Activated naive CD8-positive, alpha-beta T cell treated with anti-CD3 and anti-CD28 coated beads, Interleukin-2, amount 10 ng/mL, durations not matched to agents 7 days and 5 days (primary cell): ENCODE measurements at regions not wholly inside any gene's neighbourhood (a gene's known extent, or its start where the extent isn't known, plus 50 kb on each side); places are given as distances from the start of the nearest gene placed in this dataset.
"Not testable (repeated sequence)": the region's sequence is repeated elsewhere in the genome, so short reads cannot be mapped to it uniquely, and the experiment has no call there.

Experiments used
- ATAC-seq: fragments of 150-1000 bp; cut with Tn5 transposase; one replicate; pipeline ENCODE4 v1.10.0; 2021; ENCODE audit warnings: low read depth, moderate library complexity
- POLR2A ChIA-PET: fragments of 350-600 bp; sonication (Branson Sonifier 250); formaldehyde crosslinking; loops from one replicate; lab custom pipeline; 2021; ENCODE audit warnings: antibody characterized with exemption; lab: Charles Lee
- DNase-seq: peaks from one replicate; pipeline ENCODE4 v3.0.0; 2021
- H3K27ac Mint-ChIP-seq: one replicate; pipeline ENCODE4 v1.8.0; 2022; ENCODE audit warnings: mild to moderate bottlenecking, mixed read lengths
- H3K27me3 Mint-ChIP-seq: one replicate; pipeline ENCODE4 v1.8.0; 2022; ENCODE audit warnings: mild to moderate bottlenecking, moderate library complexity, mixed read lengths
- H3K36me3 Mint-ChIP-seq: one replicate; pipeline ENCODE4 v1.8.0; 2021; ENCODE audit warnings: mild to moderate bottlenecking, mixed read lengths
- H3K4me1 Mint-ChIP-seq: one replicate; pipeline ENCODE4 v1.8.0; 2021; ENCODE audit warnings: mixed read lengths
- H3K4me3 Mint-ChIP-seq: one replicate; pipeline ENCODE4 v1.8.0; 2022; ENCODE audit warnings: mild to moderate bottlenecking, moderate library complexity, mixed read lengths
- H3K9me3 Mint-ChIP-seq: one replicate; pipeline ENCODE4 v1.8.0; 2021; ENCODE audit warnings: mixed read lengths

DNA sequence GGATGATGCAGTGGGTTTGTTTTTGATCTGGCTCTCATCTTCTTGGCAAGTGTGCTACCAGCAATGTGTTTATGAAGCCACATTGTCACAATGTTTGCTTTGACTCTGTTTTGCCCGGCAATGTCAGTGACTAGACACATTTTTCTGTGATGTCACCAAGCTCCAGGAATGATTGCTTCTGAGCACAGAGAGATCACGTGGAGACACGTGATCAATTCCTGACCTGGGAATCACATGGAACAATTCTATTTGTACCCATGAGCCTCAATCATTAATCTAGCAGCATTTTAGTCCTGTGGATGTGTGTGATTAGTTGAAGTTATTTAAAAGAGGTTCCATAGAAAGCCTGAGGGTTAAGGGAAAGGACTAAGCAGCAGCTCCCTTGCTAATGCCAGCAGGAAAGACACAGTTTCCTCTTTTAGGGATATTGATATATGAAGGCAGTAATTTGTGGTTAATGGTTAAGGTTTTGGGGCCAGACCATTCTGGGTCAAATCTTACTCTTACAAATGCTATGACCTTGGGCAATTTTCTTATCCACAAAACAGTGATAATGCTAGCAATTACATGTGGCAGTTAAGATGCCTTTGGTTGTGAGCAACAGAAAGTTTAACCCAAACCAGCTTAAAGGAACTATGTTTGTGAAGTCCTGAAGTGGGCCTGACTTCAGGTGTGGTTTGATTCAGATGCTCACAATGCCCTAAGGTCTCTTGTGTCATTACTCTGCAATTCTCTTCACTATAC is 59.0 kb downstream of the FASLG start:
- Mint-ChIP-seq H3K27ac (no peak overlapping the region), H3K27me3 (peaks cover 5% of the 10 kb centered on the region), H3K36me3 (peaks cover 9% of the 10 kb centered on the region), H3K4me3 (no peak overlapping the region), H3K9me3 (no peaks in the 10 kb centered on the region), H3K4me1 (peaks cover 33% of the 10 kb centered on the region)
- ATAC-seq (no peak), DNase-seq (no peak)
- POLR2A ChIA-PET: interaction anchor here (0.7 to 1.0 kb wide), 4 partner anchors 10 to 185 kb away, joined by 3 to 5 read pairs (median 4); partner anchors contain the start of gene SUCO

DNA sequence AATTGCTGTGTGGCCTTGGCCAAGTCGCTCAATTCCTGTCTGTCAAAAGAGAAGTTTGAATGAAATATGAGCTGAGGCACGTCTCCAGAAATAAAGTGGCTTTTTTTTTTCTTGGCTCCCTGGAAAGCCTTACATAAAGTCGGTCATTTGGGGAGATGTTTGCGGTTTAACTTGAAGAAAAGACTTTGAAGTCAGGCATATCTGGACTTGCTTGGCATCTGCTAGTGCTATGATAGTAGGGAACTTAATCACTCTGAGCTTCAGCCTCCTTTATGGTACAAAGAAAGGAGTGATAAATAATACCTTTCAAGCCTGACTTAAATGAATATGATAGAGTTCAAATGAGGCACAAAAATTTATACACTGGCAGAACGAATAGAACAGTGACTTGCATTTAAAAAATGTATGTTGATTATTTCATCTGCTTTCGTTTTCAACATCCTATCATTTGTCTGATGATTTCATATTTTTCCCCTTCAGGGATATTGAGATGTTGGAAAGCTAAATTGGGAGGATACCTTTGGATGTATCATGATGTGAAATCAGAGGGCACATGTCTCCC is 60.2 kb downstream of the FASLG start:
- ATAC-seq (no peak), DNase-seq (no peak)
- H3K27me3 Mint-ChIP-seq: peaks cover 3% of the 10 kb centered on the region
- H3K4me3 Mint-ChIP-seq: no peak overlapping the region
- POLR2A ChIA-PET: interaction anchor here (0.6 to 2.3 kb wide), 9 partner anchors 11 to 186 kb away, joined by 3 to 13 read pairs (median 3); partner anchors contain the start of genes FASLG and SUCO
- H3K9me3 Mint-ChIP-seq: no peaks in the 10 kb centered on the region
- H3K4me1 Mint-ChIP-seq: peaks cover 33% of the 10 kb centered on the region
- H3K36me3 Mint-ChIP-seq: peaks cover 9% of the 10 kb centered on the region
- no peak overlapping the region for H3K27ac Mint-ChIP-seq

DNA sequence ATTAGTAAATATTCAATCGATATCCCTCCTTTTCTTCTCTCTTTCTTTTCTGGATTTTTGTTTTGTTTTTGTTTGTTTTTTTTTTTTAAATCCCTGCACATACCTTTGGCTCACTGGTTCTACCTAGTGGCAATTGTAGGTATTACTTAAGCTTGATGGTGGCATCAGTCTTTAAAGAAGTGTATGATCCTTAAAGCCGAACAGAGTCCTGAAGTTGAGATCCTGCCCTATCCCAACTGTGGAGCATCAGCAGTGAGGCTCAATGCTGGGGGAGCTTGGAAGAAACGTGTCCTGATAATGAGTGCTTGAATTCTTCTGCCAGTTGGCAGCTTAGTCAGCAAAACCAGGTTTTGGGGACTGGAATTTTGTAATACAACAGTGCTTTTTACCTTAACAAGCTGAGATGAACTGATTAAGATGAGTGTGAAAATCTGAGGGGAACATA is 60.8 kb downstream of the FASLG start:
- DNase-seq (no peak), ATAC-seq (peak; percentile 40)
- peaks cover under 1% of the 10 kb centered on the region for H3K27me3 Mint-ChIP-seq
- H3K27ac Mint-ChIP-seq: peak overlapping the region; percentile 6
- peaks cover 9% of the 10 kb centered on the region for H3K36me3 Mint-ChIP-seq
- POLR2A ChIA-PET: interaction anchor here (0.6 to 2.3 kb wide), 8 partner anchors 11 to 138 kb away, joined by 3 to 13 read pairs (median 4); partner anchors contain the start of gene FASLG
- H3K9me3 Mint-ChIP-seq: no peaks in the 10 kb centered on the region
- H3K4me3 Mint-ChIP-seq: peak overlapping the region; percentile 2
- peaks cover 37% of the 10 kb centered on the region for H3K4me1 Mint-ChIP-seq

DNA sequence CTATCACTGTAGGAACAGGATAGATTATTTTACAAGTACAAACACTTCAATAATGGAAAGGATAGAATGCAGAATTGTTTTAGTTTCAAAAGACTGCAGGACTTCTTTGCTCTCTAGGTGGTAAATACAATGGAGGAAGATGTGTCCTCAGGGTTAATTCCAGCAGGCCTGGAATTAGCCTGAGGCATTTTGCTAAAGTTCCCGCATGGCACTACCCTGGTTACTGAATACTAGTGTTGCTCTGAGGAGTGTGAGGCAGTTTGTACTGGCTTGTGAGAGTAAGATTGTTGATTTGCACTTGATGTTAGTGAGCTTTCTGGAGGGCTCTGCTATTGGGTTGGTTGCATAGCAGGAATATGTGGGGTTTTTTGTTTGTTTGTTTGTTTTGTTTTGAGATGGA is 61.4 kb downstream of the FASLG start:
- Mint-ChIP-seq H3K4me3 (no peak overlapping the region), H3K27me3 (no peaks in the 10 kb centered on the region), H3K4me1 (peaks cover 44% of the 10 kb centered on the region), H3K9me3 (no peaks in the 10 kb centered on the region), H3K36me3 (peaks cover 10% of the 10 kb centered on the region), H3K27ac (no peak overlapping the region)
- DNase-seq (no peak), ATAC-seq (no peak)
- POLR2A ChIA-PET: interaction anchor here (1.0 to 2.3 kb wide), 5 partner anchors 12 to 112 kb away, joined by 3 to 13 read pairs (median 5); partner anchors contain the start of gene FASLG

DNA sequence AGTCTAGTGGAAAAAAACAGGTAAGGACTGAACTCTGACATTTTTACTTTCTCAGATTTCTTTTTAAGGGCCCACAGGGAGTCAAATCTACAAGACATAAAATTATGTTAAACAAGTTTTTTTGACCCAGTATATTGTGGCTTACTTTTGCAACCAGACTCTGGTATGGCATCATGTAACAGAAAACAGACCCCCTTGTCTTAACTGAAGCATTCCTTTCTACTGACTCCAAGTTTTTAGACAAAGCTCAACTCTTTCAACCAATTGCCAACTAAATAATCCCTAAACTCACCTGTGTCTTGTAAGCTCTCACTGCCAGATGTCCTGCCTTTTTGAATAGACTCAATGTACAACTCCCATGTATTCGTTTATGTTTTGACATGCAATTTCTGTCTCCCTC is 64.3 kb downstream of the FASLG start:
- Mint-ChIP-seq H3K4me3 (no peak overlapping the region), H3K36me3 (peaks cover 7% of the 10 kb centered on the region), H3K9me3 (peaks cover 4% of the 10 kb centered on the region), H3K27me3 (no peaks in the 10 kb centered on the region), H3K4me1 (peaks cover 40% of the 10 kb centered on the region), H3K27ac (no peak overlapping the region)
- POLR2A ChIA-PET: no interaction called here
- ATAC-seq: no peak
- DNase-seq: no peak

DNA sequence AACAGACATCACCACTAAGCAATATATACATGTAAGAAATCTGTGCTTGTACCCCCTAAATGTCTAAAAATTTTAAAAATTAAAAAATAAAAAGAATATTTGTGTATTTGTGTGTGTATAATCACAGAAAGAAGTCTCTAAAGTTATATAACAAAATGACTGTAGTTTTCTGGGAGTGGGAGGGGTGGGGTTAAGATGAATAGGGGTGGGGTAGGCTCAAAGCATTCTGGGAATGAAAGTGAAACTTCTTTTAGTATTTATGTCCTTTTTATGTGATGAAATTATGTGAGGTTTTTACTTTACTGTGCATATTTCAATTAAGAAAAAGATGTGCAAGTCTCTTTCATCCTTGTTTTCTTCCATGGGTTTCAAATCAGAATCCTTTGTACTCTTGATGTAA is 65.3 kb downstream of the FASLG start:
- H3K9me3 Mint-ChIP-seq: peaks cover 5% of the 10 kb centered on the region
- ATAC-seq (no peak), DNase-seq (no peak)
- peaks cover 34% of the 10 kb centered on the region for H3K4me1 Mint-ChIP-seq
- no peaks in the 10 kb centered on the region for H3K27me3 Mint-ChIP-seq
- POLR2A ChIA-PET: no interaction called here
- peak overlapping the region; percentile 66 for H3K27ac Mint-ChIP-seq
- peaks cover 16% of the 10 kb centered on the region for H3K36me3 Mint-ChIP-seq
- H3K4me3 Mint-ChIP-seq: peak overlapping the region; percentile 17

DNA sequence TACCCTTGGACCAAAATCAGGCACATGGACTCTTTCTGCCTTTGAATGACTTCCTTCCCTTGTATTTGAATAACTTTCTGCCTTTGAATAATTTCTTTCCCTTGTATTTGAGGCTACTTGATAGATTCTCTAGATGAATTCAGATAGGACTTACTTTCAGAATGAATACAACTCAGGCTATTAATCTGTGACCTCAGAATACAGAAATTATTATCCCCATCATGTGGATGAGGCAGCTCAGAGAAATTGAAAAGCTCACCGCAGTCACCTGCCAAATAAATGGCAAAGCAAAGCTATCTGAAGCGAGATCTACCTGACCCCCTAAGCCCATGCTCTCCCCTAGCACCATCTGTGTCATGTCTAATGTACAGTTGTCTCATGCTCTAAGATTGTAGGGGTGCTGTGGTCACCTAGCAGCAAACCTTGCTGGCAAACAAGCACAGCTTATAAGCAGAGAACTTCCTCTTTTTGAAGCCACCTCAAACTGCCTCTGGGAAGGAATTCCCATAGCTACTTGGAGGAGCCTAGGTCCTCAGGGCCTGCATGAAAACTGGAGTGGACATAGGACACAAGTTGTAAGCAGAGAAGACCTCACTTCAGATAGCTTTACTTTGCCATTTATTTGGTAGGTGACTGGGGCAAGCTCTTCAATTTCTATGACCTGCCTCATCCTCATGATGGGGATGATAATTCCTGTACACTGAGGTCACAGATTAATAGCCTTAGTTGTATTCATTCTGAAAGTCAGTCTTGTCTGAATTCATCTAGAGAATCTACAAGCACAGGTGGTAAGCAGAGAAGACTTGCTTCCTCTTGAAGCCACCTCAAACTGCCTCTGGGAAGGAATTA is 66.1 kb downstream of the FASLG start:
- DNase-seq: no peak
- peaks cover 4% of the 10 kb centered on the region for H3K27me3 Mint-ChIP-seq
- peaks cover 18% of the 10 kb centered on the region for H3K36me3 Mint-ChIP-seq
- H3K4me1 Mint-ChIP-seq: peaks cover 29% of the 10 kb centered on the region
- POLR2A ChIA-PET: no interaction called here
- H3K4me3 Mint-ChIP-seq: peak overlapping the region; percentile 17
- ATAC-seq: peak; percentile 31
- H3K27ac Mint-ChIP-seq: peak overlapping the region; percentile 66
- peaks cover 6% of the 10 kb centered on the region for H3K9me3 Mint-ChIP-seq

DNA sequence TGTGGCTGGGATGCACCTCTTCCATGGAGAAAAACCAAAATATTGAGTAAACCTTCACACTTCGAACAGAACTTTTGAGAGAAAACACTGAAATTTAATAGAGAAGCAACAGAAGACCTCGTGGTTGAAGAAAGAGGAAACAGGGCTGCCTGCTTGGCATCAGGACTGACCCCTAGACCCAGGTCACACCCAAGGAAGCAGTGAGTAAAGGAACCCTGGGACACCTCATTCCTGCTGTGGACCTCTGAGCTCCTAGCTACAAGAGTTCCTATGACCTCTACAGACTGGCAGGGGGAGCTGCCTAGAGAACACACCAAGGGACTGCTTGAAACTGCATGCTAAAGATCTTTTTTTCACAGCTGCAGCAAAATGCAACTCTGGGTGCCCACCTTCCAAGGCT is 67.8 kb downstream of the FASLG start:
- Mint-ChIP-seq H3K27ac (peak overlapping the region; percentile 13), H3K4me1 (peaks cover 29% of the 10 kb centered on the region), H3K36me3 (peaks cover 18% of the 10 kb centered on the region), H3K9me3 (peaks cover 6% of the 10 kb centered on the region), H3K4me3 (no peak overlapping the region), H3K27me3 (peaks cover 4% of the 10 kb centered on the region)
- ATAC-seq (no peak), DNase-seq (no peak)
- POLR2A ChIA-PET: interaction anchor here (1.0 kb wide), 1 partner anchor 66 kb away, joined by 3 read pairs; no protein-coding TSS in a partner anchor

DNA sequence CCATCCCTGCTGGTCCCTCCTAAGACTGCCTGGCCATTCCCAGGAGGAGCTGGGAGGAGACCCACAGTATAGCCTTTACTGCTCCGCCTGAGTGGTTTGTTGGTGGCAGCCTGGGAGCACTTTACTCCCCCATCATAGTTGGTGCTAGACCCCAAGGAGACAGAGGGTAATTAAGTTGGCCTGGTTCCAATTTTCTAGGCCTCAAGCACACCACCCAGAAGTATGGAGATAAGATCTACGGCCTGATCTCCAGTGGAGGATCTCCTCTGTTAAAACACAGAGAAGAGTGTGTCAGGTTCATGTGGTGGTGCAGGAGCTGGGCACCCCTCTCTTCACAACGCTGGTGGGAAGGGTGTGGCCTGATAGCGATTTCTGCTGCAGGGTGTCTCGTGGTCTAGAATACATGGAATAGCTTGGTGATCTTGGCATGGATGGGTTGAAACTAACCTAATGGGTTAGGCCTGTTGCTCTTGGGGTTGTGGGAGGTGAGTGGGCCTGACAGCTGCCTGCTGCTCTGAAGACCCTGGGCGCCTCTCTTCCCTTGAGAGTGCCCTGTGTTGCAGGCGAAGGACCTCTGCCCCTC is 68.5 kb downstream of the FASLG start:
- ATAC-seq: no peak
- Mint-ChIP-seq H3K9me3 (peaks cover 6% of the 10 kb centered on the region), H3K27me3 (peaks cover 8% of the 10 kb centered on the region), H3K27ac (no peak overlapping the region), H3K4me3 (no peak overlapping the region), H3K36me3 (peaks cover 18% of the 10 kb centered on the region), H3K4me1 (peaks cover 29% of the 10 kb centered on the region)
- DNase-seq: no peak
- POLR2A ChIA-PET: interaction anchor here (0.8 kb wide), 1 partner anchor 277 kb away, joined by 3 read pairs; no protein-coding TSS in a partner anchor

DNA sequence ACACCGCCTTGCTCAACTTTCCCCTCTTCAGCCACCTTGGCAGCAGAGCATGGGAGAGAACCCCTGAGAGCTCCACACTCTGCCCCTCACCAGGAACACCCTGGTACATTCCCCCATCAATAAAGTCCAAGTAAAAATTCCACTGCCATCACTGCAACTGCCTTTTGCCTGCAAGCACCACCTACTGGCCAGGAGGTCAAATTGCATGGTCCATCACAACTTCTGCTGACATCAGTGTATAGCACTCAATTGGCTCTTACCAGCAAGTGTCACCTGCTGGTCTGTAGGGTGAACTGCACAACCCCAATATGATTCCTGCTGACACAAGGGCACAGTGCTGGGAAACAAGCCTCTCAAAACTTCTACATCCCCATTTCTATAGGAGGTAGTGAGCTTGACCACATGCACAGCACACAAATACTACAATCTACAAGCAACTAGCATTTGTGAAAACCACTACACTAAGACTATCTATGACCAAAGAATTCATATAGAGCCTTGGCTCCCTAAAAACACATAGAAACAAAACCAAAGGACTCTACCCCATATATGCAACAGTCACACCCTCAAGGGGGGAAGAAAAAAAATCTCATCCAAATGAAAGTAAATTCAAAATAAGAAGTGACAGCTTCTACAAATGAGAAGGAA is 69.2 kb downstream of the FASLG start:
- H3K9me3 Mint-ChIP-seq: peaks cover 6% of the 10 kb centered on the region
- H3K36me3 Mint-ChIP-seq: peaks cover 19% of the 10 kb centered on the region
- DNase-seq (no peak), ATAC-seq (peak; percentile 74)
- no peak overlapping the region for H3K4me3 Mint-ChIP-seq
- H3K4me1 Mint-ChIP-seq: peaks cover 29% of the 10 kb centered on the region
- H3K27ac Mint-ChIP-seq: peak overlapping the region; percentile 18
- POLR2A ChIA-PET: interaction anchor here (0.8 kb wide), 1 partner anchor 278 kb away, joined by 3 read pairs; no protein-coding TSS in a partner anchor
- peaks cover 14% of the 10 kb centered on the region for H3K27me3 Mint-ChIP-seq

DNA sequence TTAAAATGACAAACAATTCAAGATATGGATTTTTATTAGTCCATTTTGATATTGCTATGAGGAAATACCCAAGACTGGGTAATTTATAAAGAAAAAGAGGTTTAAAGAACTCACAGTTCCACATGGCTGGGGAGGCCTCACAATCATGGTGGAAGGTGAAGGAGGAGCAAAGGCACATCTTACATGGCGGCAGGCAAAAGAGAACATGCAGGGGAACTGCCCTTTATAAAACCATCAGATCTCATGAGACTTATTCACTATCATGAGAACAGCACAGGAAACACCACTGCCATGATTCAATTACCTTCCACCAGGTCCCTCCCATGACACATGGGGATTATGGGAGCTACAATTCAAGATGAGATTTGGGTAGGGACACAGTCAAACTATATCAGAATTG is 69.8 kb downstream of the FASLG start:
- Mint-ChIP-seq H3K27me3 (peaks cover 15% of the 10 kb centered on the region), H3K4me1 (peaks cover 27% of the 10 kb centered on the region), H3K36me3 (peaks cover 19% of the 10 kb centered on the region)
- not testable (repeated sequence) for DNase-seq, H3K4me3 Mint-ChIP-seq, ATAC-seq, H3K27ac Mint-ChIP-seq, H3K9me3 Mint-ChIP-seq
- POLR2A ChIA-PET: interaction anchor here (1.2 kb wide), 1 partner anchor 66 kb away, joined by 3 read pairs; no protein-coding TSS in a partner anchor

DNA sequence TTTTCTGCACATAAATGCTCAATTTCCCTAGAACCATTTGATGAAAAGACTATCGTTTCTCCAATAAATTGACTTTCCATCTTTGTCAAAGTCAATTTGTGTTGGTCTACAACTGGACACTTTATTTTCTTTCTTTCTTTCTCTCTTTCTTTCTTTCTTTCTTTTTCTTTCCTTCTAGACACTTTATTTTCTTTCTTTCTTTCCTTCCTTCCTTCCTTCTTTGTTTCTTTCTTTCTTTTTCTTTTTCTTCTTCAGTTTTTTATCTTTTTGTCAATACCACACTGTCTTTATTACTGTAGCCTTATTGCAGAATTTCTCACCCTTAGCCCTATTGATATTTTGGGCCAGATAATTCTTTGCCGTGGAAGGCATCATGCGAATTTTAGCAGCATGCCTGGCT is 73.5 kb downstream of the FASLG start:
- peaks cover 9% of the 10 kb centered on the region for H3K4me1 Mint-ChIP-seq
- peaks cover 38% of the 10 kb centered on the region for H3K27me3 Mint-ChIP-seq

More for the DNA sequence above, 73.5 kb downstream of the FASLG start:
- no peak for DNase-seq
- POLR2A ChIA-PET: interaction anchor here (0.7 kb wide), 1 partner anchor 91 kb away, joined by 3 read pairs; no protein-coding TSS in a partner anchor
- Mint-ChIP-seq H3K27ac (no peak overlapping the region), H3K9me3 (peaks cover 6% of the 10 kb centered on the region), H3K4me3 (no peak overlapping the region), H3K36me3 (peaks cover 17% of the 10 kb centered on the region)
- ATAC-seq: no peak
